HG03159 (cell line): ENCODE measurements at regions not wholly inside any gene's neighbourhood (a gene's known extent, or its start where the extent isn't known, plus 50 kb on each side); places are given as distances from the start of the nearest gene placed in this dataset.

ENCODE experiments used
- ATAC-seq: cut with Tn5 transposase; IDR thresholded peaks from one replicate; pipeline ENCODE4 v1.9.1; 2021; ENCODE audit warnings: mild to moderate bottlenecking, moderate library complexity; ENCODE audit not compliant: unreplicated experiment

DNA sequence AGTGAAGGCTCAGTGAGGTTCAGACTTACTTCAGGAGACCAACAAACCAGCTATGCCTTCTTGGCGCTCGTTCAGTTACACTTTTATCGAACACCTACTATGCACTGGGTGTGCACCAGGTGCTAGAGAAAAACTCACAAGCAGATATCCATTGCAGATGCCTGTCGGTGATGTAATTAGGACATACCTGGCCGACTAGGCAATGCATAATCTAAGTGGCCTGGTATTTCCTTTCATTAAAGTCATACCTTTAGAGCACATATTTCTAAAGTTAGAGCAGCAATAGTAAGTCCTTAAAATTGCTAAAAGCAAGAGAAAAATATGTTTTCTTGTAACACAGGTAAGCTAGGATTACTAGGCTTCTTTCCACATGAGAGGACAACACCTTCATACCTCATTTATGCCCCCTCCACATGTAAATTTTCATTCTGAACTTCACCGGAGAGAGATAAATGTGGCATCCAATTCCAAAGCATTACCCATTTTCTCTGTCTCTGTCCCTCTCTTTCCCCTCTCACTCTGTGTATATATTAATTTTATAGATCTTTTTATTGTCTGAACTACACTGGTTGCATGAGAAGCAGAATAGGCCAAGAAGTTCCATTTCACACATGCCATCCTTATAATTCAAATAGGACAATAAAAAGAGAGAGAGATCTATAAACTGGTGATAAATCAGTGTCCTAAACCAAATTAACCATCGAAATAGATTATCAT, 242.2 kb downstream of the SPTSSA start:
- ATAC-seq: no peak

DNA sequence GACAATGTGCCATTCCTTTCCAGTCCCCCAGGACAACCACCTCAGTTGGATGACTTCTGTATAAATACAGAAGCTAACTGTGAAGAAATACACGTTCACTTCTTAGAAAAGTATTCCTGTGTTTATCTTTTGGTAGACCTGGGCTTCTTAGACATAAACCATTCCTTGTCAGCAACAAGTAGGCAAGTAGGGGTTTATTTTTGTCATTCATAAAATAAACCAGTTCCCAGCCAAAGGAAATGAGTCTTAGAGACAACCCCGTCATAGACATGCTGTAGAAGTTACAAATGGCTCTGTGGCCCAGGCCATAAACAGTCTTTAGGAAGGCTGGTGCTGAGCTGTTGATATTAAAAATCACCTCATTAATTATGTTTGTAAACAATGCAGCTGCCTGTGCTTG, 243.2 kb downstream of the SPTSSA start:
- no peak for ATAC-seq

DNA sequence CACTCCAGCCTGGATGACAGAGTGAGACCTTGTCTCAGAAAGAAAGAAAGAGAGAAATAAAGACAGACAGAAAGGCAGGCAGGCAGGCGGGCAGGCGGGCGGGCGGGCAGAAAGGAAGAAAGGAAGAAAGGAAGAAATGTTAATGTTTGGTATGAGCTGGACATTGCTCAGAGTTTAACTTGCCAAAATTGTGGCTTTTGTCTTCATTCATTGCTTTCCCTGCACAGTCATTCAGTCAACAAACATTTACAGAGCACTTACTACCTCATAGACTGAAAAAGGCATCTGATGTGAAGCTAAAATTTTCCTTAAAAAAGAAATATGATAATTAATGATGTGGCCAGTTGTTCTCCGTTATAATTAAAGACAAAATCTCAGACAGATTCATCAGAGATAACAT, 247.1 kb downstream of the SPTSSA start:
- no peak for ATAC-seq

DNA sequence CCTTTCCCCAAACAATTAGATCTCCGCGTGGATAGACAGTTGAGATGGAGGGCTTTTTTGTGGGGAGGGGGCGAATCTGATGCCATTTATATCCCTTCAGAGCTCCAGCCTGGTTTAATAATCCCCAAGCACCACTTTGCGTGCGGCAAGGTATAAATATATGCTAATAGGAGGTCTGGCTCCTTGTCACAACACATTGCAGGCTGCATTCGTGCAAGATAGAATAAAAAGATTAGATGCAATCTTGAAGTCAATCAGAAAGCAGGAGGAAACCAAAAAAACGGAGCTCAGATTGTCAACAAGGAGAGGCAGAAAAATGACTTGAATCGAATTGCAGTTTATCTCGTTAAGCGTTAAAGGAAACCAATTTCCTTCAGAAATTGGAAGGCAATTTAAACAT, 248.7 kb downstream of the SPTSSA start:
- ATAC-seq: no peak

DNA sequence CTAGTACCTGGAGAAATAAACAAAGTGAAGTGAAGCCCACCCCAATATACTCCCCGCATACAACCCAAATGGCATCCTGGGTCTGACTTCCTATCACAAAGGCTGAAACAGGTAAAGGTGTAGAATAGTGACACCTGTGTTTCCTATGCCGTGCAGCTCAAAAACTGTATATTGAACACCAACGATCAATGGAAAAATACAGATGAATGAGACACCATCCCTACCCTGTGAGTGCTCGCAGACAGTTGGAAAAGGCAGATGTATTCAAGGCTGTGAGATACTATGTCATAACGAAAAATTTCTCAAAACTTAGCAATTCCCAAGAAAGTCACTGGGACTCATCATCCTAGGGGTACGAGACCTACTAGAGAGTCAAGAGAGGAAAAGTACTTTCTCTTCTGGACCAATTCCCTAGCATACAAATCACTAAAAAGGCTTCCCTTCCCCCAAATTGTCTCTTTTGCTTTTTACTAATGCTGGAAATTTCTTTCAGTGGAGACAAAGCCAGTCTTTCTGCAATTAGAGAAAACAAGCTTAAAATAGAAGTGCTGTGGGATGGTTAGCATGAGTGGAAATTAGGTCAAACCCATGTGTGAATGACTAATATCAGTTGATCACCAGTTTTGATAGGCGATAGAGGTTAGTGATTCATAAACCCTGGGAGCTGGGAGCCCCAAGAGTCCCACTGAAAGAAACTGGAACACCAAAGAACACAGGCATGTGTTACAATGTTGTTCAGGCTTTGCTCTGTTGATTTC, 249.7 kb downstream of the SPTSSA start:
- no peak for ATAC-seq

DNA sequence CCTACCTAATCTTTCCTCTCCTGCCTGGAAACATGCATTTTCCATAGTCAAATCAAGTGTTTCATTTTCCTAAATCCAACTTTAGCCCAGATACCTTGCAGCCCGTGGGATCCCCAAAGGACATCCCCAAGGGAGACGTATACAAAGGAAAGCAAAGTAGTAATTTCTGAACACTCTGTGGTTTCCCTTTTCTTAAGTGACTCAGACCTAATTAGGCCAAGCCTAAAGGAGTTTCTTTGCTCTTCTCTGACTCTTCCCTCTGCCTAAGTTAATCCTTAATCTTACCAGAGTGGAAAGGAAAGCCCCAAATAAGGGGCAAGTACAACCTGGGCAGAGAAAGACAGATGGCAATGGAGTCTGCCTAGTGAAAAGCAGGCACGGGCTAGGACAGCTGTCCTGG, 250.3 kb downstream of the SPTSSA start:
- peak; percentile 87 for ATAC-seq

DNA sequence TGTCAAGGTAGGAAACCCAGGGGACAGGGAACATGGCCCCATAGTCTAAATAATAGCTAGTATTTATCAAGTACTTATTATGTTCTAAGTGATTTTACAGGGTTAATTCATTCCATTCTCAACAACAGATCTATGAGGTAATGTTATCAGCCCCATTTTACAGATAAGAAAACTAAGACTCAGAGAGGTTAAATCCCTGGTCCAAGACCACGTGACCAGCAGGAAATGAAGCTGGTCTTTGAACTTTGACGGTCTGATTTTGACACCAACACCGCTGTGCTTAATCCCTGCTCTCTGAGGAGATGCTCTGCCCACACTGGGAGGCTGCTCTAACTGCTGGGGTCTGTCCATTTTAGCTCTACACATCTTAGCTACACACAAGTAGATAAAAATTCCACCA, 253.5 kb downstream of the SPTSSA start:
- no peak for ATAC-seq

DNA sequence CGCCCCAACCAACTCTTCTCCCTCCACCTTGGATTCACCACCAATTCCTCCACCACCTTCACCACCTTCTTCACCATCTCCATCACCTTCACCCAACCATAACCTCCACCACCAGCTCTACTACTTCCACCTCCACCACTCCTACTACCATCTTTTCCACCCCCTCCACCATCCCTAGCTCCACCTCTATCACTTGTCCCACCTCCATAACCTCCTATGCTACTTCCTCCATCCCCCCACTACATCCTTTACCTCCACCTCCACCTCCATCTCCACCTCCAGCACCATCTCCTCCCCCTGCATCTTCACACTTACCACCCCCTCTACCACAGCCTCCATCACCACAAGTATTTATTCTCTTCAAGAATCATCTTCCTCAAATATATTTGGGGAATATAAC, 254.9 kb upstream of the EGLN3 start:
- no peak for ATAC-seq

DNA sequence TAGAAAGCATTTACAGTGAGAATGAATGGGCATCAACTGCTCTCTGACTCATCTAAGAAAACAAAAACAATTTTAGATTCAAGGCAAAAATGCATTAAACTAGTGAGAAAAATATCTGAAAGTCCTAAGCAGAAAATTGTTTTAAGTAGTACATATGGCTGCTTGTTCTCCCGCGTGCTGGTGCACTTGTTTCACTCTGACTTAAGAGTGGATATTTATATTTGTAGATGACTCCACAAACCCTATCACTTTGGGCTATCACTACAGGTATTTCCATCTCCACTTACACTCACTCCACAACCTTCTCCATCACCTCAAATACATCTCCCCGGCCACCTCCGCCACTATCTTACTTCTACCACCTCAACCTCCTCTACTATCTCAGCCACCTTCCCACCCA, 253.9 kb upstream of the EGLN3 start:
- ATAC-seq: no peak

DNA sequence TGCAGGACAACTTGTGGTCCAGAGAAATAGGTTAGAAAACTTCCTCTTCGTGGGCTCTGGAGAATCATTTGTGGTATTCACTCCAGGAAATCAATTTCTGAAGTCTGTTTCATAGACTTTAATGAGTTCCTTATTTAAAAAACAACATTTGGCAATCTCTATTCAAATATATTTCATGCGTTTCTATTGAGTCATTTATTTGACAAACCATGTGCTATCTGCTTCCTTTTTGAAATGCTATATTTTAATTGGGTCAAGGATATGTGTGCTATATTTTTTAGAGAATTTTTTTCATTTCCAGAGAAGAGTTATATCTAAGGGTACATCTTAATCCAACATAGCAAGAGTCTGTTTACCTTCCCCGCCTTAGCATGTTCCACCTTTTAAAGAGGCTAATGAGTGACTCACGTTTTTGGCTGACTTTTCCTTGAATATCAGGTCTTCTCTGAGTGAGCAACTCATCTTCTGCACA, 252.4 kb upstream of the EGLN3 start:
- no peak for ATAC-seq

DNA sequence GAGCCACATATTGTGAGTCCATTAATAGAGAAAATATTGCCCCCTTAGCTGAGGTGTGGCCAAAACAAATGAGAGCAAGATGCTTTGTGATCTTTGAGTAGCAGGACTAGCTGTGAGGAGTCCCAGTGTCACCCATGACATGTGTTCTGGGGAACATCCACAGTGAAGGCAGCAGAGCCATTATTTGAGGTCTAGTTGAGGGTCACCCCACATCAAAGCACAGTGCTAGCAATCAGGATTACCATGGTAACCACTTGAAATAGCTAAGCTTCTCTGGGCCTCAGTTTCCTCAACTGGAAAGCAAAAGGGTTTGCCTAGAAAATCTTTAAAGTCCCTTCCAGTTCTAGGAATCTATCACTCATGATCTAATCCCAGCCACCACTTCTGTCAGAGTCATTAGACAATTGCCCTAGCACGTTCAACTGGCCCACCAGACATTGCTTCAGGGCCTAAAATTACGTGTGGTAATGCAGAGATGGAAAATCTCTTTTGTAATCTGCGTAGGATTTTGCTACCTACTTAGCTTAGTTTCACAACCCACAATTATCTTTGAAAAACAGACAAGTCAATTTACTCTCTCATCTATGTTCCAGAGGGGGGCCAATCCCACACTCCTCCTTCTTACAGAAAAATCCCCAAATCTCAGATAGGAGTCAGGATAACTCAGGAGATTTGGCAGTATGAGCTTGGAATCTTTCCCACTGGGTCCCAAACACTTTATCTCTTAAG, 251.2 kb upstream of the EGLN3 start:
- ATAC-seq: no peak

DNA sequence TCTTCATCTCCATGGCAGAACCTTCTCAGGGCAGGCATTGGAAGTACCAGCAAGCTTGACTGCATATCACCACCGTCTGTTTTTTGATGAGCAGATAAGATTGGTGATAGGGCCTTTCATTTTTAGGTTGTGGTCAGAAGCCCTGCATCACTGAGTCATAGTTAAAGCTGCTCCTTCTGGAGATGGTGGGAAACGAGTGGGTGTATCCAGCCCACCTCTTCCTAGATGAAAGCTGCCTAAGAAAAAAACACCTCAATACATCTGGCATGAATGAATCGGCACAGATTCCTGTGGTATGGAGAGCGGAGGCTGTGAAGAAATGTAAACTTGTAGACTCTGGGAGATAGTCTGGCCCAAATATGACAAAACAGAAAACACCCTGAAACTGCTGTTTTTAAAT, 248.7 kb upstream of the EGLN3 start:
- ATAC-seq: no peak

DNA sequence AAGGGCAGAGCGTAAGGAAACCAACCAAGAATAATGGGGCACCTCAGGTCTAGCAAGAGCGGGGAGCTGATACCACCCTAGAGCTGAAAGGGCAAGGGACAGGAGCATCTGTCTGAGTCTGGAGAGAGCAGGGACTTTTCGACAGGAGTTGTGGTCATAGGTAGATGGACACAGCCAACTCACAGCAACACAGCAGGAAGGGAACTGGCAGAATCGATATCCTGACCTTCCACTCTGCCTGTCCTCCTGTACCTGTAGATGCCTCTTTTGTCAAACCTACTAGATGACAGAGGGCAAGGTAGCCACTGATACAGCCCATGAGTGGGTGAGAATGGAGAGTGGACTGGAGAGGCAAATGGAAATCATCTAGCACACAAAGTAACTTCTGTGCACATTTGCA, 247.2 kb upstream of the EGLN3 start:
- no peak for ATAC-seq

DNA sequence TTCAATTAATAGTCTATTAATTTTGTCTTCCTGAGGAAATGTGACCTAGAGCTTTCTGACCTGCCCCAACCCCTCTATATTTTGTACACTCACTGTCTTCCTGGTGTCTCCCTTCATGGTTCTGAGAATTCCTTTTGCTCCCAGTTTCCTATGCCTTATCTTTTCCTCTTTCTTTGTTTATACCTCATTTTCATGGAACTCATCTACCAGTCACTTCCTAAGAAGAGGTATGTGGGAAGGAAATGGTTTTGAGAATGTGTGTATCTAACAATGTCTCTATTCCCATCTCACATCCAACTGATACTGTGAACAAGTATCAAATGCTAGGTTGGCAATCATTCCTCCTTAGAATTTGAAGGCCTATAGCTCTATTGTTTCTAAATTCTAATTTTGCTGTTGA, 245.1 kb upstream of the EGLN3 start:
- ATAC-seq: no peak

DNA sequence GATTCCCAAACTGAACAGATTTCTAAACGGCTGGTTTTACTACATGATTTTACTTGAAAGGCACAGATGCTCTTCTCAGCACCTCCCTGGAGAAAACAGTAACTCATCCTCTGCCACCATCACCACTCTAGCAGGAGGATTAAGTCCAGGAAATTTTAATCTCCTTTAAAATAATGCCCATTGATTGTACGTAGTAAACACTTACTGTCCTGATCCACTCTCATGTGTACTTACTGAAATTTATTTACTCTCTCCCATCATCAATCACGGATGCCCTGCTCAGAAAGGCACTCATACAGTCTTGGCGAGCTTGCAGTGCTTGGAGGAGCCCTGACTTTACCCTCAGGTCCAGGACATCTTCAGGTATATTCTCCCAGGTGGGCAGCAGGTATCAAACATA, 239.8 kb upstream of the EGLN3 start:
- ATAC-seq: no peak

DNA sequence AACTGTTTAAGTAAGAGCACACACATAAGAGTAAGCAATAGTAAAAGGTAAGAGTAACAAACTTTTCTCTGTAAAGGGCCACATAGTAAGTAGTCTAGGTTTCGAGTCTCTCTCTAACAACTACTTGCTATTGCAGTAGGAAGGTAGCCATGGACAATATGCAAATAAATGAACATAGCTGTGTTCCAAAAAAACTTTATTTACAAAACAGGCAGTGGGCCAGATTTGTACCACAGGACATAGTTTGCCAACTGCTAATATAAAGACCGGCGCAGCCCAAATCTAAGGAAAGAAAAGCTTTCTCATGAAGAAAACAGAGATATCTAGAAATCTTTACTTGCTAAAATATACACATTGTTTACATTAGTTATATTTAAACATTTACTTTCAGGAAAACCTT, 239.0 kb upstream of the EGLN3 start:
- ATAC-seq: no peak

DNA sequence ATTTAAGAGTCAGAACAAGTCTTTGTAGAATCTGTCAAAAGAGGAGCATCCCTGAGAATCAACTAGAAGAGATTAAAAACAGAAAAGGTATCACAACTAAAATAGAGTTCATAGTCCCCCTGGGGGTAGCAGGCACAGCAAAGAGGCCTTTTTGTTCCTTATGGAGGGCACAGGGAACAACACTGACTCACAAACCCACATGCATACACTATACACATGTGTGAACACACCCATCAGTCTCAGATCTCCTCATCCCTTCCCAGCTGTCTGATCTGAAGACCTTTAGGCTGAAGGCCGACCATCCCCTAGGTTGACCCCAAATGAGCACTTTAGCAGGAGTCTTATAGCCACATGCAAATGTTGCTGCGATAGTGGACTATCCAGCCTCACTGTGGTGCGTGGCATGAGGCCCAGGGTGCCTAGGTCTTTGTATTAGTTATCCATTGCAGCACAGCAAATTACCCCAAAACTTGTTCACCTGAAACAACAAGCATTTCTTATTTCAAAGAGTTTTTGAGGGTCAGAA, 236.7 kb upstream of the EGLN3 start:
- no peak for ATAC-seq

DNA sequence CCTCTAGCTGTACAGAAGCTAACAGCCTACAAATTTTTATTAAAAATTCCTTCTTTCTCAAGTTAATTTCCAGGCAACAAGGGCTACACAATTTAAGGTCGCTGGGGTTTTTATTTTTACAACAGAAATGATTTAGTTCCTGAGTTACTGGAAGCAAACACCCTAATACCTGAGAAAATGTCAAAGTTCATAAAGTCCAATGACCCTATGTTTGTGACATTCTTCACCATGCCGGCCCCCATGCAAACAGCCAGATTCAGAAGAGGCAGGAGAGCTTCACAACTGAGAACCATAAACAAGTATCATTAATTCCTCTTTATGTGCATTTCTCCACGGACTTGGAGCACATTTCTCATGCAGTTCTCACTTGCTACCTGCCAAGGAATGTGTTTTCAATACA, 236.2 kb upstream of the EGLN3 start:
- no peak for ATAC-seq

DNA sequence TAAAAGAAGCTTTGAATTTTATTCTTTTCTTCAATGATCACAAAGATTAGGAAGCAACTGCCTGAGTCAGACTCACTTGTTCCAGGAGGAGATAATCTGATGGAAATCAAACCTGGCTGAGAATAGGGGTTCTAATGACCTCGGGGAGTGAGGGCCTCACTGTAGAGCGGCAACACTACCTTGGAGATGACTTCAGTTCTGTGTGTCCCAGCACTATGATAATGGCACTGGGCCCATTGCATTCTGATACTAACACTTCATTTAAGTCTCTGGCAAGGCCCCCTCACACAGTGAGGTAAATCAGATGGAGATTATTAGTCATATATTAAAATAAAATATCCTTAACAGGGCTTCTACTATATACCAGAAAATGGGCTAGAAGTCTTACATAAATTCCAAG, 233.3 kb upstream of the EGLN3 start:
- no peak for ATAC-seq

DNA sequence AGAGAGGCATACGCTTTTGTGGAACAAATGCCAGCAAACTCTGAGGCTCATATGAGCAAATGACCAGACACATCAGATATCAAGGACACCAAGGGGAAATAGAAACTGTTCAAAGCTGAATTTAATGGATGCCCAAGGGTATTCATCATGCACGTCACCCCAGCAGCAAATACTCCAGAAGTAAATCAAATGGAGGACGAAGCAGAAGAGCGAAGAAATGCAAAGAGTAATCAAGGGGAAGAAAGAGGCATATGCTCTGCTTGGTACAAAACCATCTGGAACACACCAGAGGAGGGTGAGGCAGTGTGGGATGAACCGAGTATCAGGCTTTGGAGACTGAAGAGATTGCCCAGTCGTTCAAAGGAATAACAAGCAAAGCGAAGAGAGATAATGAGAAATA, 232.6 kb upstream of the EGLN3 start:
- no peak for ATAC-seq

DNA sequence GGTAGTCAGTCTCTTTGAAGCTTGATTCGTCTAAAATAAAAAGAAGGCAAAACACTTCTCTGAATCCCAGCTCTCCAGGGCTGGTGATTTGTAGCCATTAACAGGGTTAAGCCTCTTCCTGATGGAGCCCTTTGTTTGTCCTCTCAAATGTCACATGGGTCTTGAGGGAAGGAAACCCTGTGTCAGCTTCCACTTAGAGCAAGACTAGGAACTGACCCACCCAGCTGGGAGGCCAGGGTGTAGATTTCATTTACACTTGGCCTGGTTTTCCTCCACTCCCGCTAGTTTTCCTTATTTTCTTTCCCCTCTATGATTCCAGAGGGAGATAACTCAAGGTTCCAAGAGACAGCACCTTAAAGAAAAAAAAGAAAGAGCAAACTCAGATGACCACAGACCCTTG, 230.5 kb upstream of the EGLN3 start:
- no peak for ATAC-seq

DNA sequence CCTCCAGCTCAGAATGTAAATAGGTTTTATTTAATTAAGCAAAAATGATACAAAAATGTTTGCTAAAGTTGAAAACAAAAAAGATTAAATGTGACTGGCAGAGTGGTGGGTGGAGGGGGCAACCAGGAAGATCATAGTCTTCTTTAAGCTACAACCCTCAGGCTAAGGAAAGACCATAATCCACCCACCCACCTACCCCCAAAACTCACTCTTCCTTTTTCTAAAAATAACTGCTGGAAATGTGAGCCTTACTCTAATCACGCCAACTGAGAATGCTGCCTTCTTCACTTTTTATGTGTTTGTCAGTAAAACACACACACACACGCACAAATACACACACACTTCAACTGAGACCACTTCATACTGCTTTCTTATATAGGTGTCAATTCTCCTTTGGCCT, 230.0 kb upstream of the EGLN3 start:
- no peak for ATAC-seq
